ENCODE measurements at regions not wholly inside any gene's neighbourhood (a gene's known extent, or its start where the extent isn't known, plus 50 kb on each side); places are given as distances from the start of the nearest gene placed in this dataset.

- WGBS: 86% methylated on average over 6 of the region's 6 CpGs
- no peak overlapping the region for H3K4me3 ChIP-seq (ENCODE audit: low read length)
- DNase-seq: no peak
- ATAC-seq: no peak
- no peaks in the 10 kb centered on the region for H3K27me3 ChIP-seq (ENCODE audit: control insufficient read depth, insufficient read depth)
- intact Hi-C loops (cut with DNase I): no loop called here
- H3K4me1 ChIP-seq (ENCODE audit: control insufficient read depth, insufficient read depth, low read length): no peaks in the 10 kb centered on the region
- no peak overlapping the region for H3K27ac ChIP-seq (ENCODE audit: low read length)
- no peaks in the 10 kb centered on the region for H3K9me3 ChIP-seq (ENCODE audit: control insufficient read depth, low read length)
Observed at GRCh38 chr10:81532403-81532802, 342.6 kb upstream of the NRG3 start.

- WGBS: 75% methylated on average over 2 of the region's 2 CpGs
- DNase-seq: no peak
- no peak for ATAC-seq
- intact Hi-C loops (cut with DNase I): no loop called here
- H3K4me1 ChIP-seq (ENCODE audit: control insufficient read depth, insufficient read depth, low read length): no peaks in the 10 kb centered on the region
- no peaks in the 10 kb centered on the region for H3K27me3 ChIP-seq (ENCODE audit: control insufficient read depth, insufficient read depth)
- no peak overlapping the region for H3K27ac ChIP-seq (ENCODE audit: low read length)
- H3K9me3 ChIP-seq (ENCODE audit: control insufficient read depth, low read length): no peaks in the 10 kb centered on the region
- no peak overlapping the region for H3K4me3 ChIP-seq (ENCODE audit: low read length)
Observed at GRCh38 chr10:81534991-81535390, 340.0 kb upstream of the NRG3 start.

- Histone ChIP-seq H3K27ac (ENCODE audit: low read length) (no peak overlapping the region), H3K9me3 (ENCODE audit: control insufficient read depth, low read length) (no peaks in the 10 kb centered on the region), H3K4me3 (ENCODE audit: low read length) (no peak overlapping the region), H3K4me1 (ENCODE audit: control insufficient read depth, insufficient read depth, low read length) (no peaks in the 10 kb centered on the region), H3K27me3 (ENCODE audit: control insufficient read depth, insufficient read depth) (no peaks in the 10 kb centered on the region)
- intact Hi-C loops (cut with DNase I): no loop called here
- DNase-seq (no peak), ATAC-seq (no peak)
Observed at GRCh38 chr10:81541517-81541916, 333.5 kb upstream of the NRG3 start.

GRCh38 chr10:81546243-81546642 is 328.8 kb upstream of the NRG3 start:
- no peaks in the 10 kb centered on the region for H3K27me3 ChIP-seq (ENCODE audit: control insufficient read depth, insufficient read depth)
- WGBS: 84% methylated on average over 5 of the region's 5 CpGs
- intact Hi-C loops (cut with DNase I): no loop called here
- no peak overlapping the region for H3K27ac ChIP-seq (ENCODE audit: low read length)
- H3K9me3 ChIP-seq (ENCODE audit: control insufficient read depth, low read length): no peaks in the 10 kb centered on the region
- H3K4me3 ChIP-seq (ENCODE audit: low read length): no peak overlapping the region
- no peaks in the 10 kb centered on the region for H3K4me1 ChIP-seq (ENCODE audit: control insufficient read depth, insufficient read depth, low read length)
- ATAC-seq (no peak), DNase-seq (no peak)

GRCh38 chr10:81548160-81548559 is 326.8 kb upstream of the NRG3 start:
- intact Hi-C loops (cut with DNase I): no loop called here
- no peaks in the 10 kb centered on the region for H3K27me3 ChIP-seq (ENCODE audit: control insufficient read depth, insufficient read depth)
- no peaks in the 10 kb centered on the region for H3K9me3 ChIP-seq (ENCODE audit: control insufficient read depth, low read length)
- 76% methylated on average over 3 of the region's 3 CpGs for WGBS
- no peak overlapping the region for H3K27ac ChIP-seq (ENCODE audit: low read length)
- ATAC-seq (no peak), DNase-seq (peak in 2 of 3 donors; percentile 24 to 26)
- no peaks in the 10 kb centered on the region for H3K4me1 ChIP-seq (ENCODE audit: control insufficient read depth, insufficient read depth, low read length)
- H3K4me3 ChIP-seq (ENCODE audit: low read length): no peak overlapping the region

- intact Hi-C loops (cut with DNase I): no loop called here
- Histone ChIP-seq H3K4me3 (ENCODE audit: low read length) (no peak overlapping the region), H3K4me1 (ENCODE audit: control insufficient read depth, insufficient read depth, low read length) (no peaks in the 10 kb centered on the region), H3K27me3 (ENCODE audit: control insufficient read depth, insufficient read depth) (no peaks in the 10 kb centered on the region), H3K9me3 (ENCODE audit: control insufficient read depth, low read length) (no peaks in the 10 kb centered on the region), H3K27ac (ENCODE audit: low read length) (no peak overlapping the region)
- ATAC-seq (no peak), DNase-seq (no peak)
- WGBS: 67% methylated on average over 3 of the region's 3 CpGs
Observed at GRCh38 chr10:81564143-81564542, 310.9 kb upstream of the NRG3 start.

- ATAC-seq (no peak), DNase-seq (peak in 2 of 3 donors; percentile 12 to 21)
- Histone ChIP-seq H3K9me3 (ENCODE audit: control insufficient read depth, low read length) (no peaks in the 10 kb centered on the region), H3K4me3 (ENCODE audit: low read length) (no peak overlapping the region), H3K27me3 (ENCODE audit: control insufficient read depth, insufficient read depth) (no peaks in the 10 kb centered on the region), H3K4me1 (ENCODE audit: control insufficient read depth, insufficient read depth, low read length) (no peaks in the 10 kb centered on the region), H3K27ac (ENCODE audit: low read length) (no peak overlapping the region)
- intact Hi-C loops (cut with DNase I): no loop called here
- WGBS: 83% methylated on average over 5 of the region's 5 CpGs
Observed at GRCh38 chr10:81569488-81569887, 305.5 kb upstream of the NRG3 start.

- ATAC-seq (peak in 1 of 2 donors; percentile 22), DNase-seq (no peak)
- H3K4me1 ChIP-seq (ENCODE audit: control insufficient read depth, insufficient read depth, low read length): no peaks in the 10 kb centered on the region
- intact Hi-C loops (cut with DNase I): no loop called here
- H3K27me3 ChIP-seq (ENCODE audit: control insufficient read depth, insufficient read depth): no peaks in the 10 kb centered on the region
- H3K4me3 ChIP-seq (ENCODE audit: low read length): no peak overlapping the region
- H3K27ac ChIP-seq (ENCODE audit: low read length): no peak overlapping the region
- no peaks in the 10 kb centered on the region for H3K9me3 ChIP-seq (ENCODE audit: control insufficient read depth, low read length)
- 92% methylated on average over 3 of the region's 3 CpGs for WGBS
Observed at GRCh38 chr10:81570349-81570748, 304.6 kb upstream of the NRG3 start.

GRCh38 chr10:81570878-81571794 is 303.9 kb upstream of the NRG3 start:
- intact Hi-C loops (cut with DNase I): no loop called here
- 89% methylated on average over 21 of the region's 21 CpGs for WGBS
- peak in 1 of 2 donors; percentile 14 for ATAC-seq

GRCh38 chr10:81575036-81575435 is 300.0 kb upstream of the NRG3 start:
- 66% methylated on average over 3 of the region's 3 CpGs for WGBS

More at GRCh38 chr10:81570878-81571794, 303.9 kb upstream of the NRG3 start:
- peak in 2 of 3 donors; percentile 22 to 42 for DNase-seq
- no peaks in the 10 kb centered on the region for H3K27me3 ChIP-seq (ENCODE audit: control insufficient read depth, insufficient read depth)
- no peak overlapping the region for H3K4me3 ChIP-seq (ENCODE audit: low read length)
- H3K4me1 ChIP-seq (ENCODE audit: control insufficient read depth, insufficient read depth, low read length): no peaks in the 10 kb centered on the region
- no peaks in the 10 kb centered on the region for H3K9me3 ChIP-seq (ENCODE audit: control insufficient read depth, low read length)
- H3K27ac ChIP-seq (ENCODE audit: low read length): no peak overlapping the region

GRCh38 chr10:81576336-81576735 is 298.7 kb upstream of the NRG3 start:
- no peak for ATAC-seq

More at GRCh38 chr10:81575036-81575435, 300.0 kb upstream of the NRG3 start:
- Histone ChIP-seq H3K27ac (ENCODE audit: low read length) (no peak overlapping the region), H3K9me3 (ENCODE audit: control insufficient read depth, low read length) (no peaks in the 10 kb centered on the region), H3K27me3 (ENCODE audit: control insufficient read depth, insufficient read depth) (no peaks in the 10 kb centered on the region), H3K4me1 (ENCODE audit: control insufficient read depth, insufficient read depth, low read length) (no peaks in the 10 kb centered on the region), H3K4me3 (ENCODE audit: low read length) (no peak overlapping the region)
- no peak for ATAC-seq
- intact Hi-C loops (cut with DNase I): no loop called here
- no peak for DNase-seq

More at GRCh38 chr10:81576336-81576735, 298.7 kb upstream of the NRG3 start:
- intact Hi-C loops (cut with DNase I): no loop called here
- no peaks in the 10 kb centered on the region for H3K4me1 ChIP-seq (ENCODE audit: control insufficient read depth, insufficient read depth, low read length)
- no peak overlapping the region for H3K4me3 ChIP-seq (ENCODE audit: low read length)
- H3K27ac ChIP-seq (ENCODE audit: low read length): no peak overlapping the region
- no peaks in the 10 kb centered on the region for H3K27me3 ChIP-seq (ENCODE audit: control insufficient read depth, insufficient read depth)
- DNase-seq: no peak
- H3K9me3 ChIP-seq (ENCODE audit: control insufficient read depth, low read length): no peaks in the 10 kb centered on the region
- WGBS: 83% methylated on average over 2 of the region's 2 CpGs

All from right cardiac atrium (tissue), 5 donors.